ENCODE measurements at regions not wholly inside any gene's neighbourhood (a gene's known extent, or its start where the extent isn't known, plus 50 kb on each side); places are given as distances from the start of the nearest gene placed in this dataset.

DNA sequence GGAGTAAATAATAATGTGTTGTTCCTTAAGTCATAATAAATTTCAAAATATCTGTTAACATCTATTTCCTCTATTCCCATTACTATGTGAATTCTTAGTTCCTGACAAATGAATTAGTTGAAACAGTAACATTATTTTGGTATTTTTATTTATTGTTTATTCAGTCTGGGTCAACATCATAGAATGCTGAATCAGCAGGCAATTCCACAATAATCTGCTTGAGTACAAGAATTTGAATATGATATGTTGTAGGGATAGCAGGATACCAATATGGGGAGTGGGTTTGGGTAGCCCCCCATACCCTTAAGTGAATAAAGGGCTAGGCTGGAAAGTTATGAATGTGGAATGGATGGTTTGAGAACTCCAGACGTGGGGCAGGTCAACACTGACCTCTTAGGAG, 373.2 kb upstream of the CHD6 start:
- TF ChIP-seq KDM1A (IDR thresholded peaks at IDR 0.05; ENCODE audit: borderline replicate concordance) (no peak), CHD2 (IDR thresholded peaks at IDR 0.05; ENCODE audit: borderline replicate concordance, low read depth, low read length) (no peak), RAD21 (IDR thresholded peaks at IDR 0.05; ENCODE audit: insufficient read depth, low read depth, low read length) (no peak), CTCF (IDR thresholded peaks at IDR 0.05 in 2 of 3, conservative IDR thresholded peaks at IDR 0.05 in 1 of 3; ENCODE audit: control insufficient read depth in 2 of 3, extremely low read depth in 1 of 3, insufficient read depth in 1 of 3, low read depth in 3 of 3, low read length in 3 of 3) (no peak), POLR2A (IDR thresholded peaks at IDR 0.05; ENCODE audit: low read depth, low read length) (no peak), POLR2AphosphoS5 (IDR thresholded peaks at IDR 0.05; ENCODE audit: low read length) (no peak), FOXM1 (IDR thresholded peaks at IDR 0.05; ENCODE audit: low read depth, low read length) (no peak), USF2 (IDR thresholded peaks at IDR 0.05; ENCODE audit: borderline replicate concordance, low read depth, low read length) (no peak), EP300 (IDR thresholded peaks at IDR 0.05; ENCODE audit: borderline replicate concordance in 1 of 2, control insufficient read depth in 1 of 2, low read depth in 2 of 2, low read length in 2 of 2) (no peak)
- TF ChIP-seq, protein P1, sequence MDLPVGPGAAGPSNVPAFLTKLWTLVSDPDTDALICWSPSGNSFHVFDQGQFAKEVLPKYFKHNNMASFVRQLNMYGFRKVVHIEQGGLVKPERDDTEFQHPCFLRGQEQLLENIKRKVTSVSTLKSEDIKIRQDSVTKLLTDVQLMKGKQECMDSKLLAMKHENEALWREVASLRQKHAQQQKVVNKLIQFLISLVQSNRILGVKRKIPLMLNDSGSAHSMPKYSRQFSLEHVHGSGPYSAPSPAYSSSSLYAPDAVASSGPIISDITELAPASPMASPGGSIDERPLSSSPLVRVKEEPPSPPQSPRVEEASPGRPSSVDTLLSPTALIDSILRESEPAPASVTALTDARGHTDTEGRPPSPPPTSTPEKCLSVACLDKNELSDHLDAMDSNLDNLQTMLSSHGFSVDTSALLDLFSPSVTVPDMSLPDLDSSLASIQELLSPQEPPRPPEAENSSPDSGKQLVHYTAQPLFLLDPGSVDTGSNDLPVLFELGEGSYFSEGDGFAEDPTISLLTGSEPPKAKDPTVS (IDR thresholded peaks at IDR 0.05; ENCODE audit: low read depth, low read length) = no peak
